MM.1S (cell line): ENCODE measurements at regions not wholly inside any gene's neighbourhood (a gene's known extent, or its start where the extent isn't known, plus 50 kb on each side); places are given as distances from the start of the nearest gene placed in this dataset.

Experiments
- DNase-seq: peaks from one replicate; pipeline ENCODE4 v3.0.0-alpha.2; 2015
- H2AFZ ChIP-seq: fragments of 300-600 bp; sonication (generic); 2 replicates; pipeline ENCODE4 v1.6.0; 2016; ENCODE audit warnings: antibody characterized with exemption, low read length
- H3F3A ChIP-seq: fragments of 300-600 bp; sonication (generic); 2 replicates; pipeline ENCODE4 v1.6.1; 2016; ENCODE audit warnings: mild to moderate bottlenecking, antibody characterized with exemption, low read length, moderate library complexity, mixed read lengths; ENCODE audit not compliant: insufficient read depth
- H3K27ac ChIP-seq: fragments of 300-600 bp; sonication (generic); 2 replicates; pipeline ENCODE4 v1.5.1; 2016; ENCODE audit warnings: mild to moderate bottlenecking, low read length
- H3K27me3 ChIP-seq: fragments of 300-600 bp; sonication (generic); replicated peaks from 2 replicates; pipeline ENCODE4 v1.6.0; 2016; ENCODE audit warnings: low read length; ENCODE audit not compliant: insufficient read depth
- H3K36me3 ChIP-seq: fragments of 300-600 bp; sonication (generic); replicated peaks from 2 replicates; pipeline ENCODE4 v1.6.1; 2016; ENCODE audit warnings: mild to moderate bottlenecking, low read length, mixed read lengths; ENCODE audit not compliant: insufficient read depth
- H3K4me1 ChIP-seq: fragments of 300-600 bp; sonication (generic); 2 replicates; pipeline ENCODE4 v1.6.1; 2016; ENCODE audit warnings: low read length, mixed read lengths
- H3K4me2 ChIP-seq: fragments of 300-600 bp; sonication (generic); 2 replicates; pipeline ENCODE4 v1.6.0; 2016; ENCODE audit warnings: low read depth, low read length
- H3K4me3 ChIP-seq: fragments of 300-600 bp; sonication (generic); 2 replicates; pipeline ENCODE4 v1.5.1; 2016; ENCODE audit warnings: low read length, mixed read lengths
- H3K79me2 ChIP-seq: fragments of 300-600 bp; sonication (generic); 2 replicates; pipeline ENCODE4 v1.6.1; 2016; ENCODE audit warnings: mixed run types, low read length, mixed read lengths
- H3K9ac ChIP-seq: fragments of 300-600 bp; sonication (generic); 2 replicates; pipeline ENCODE4 v1.6.1; 2016; ENCODE audit warnings: low read length, mixed read lengths
- H3K9me2 ChIP-seq: fragments of 300-600 bp; sonication (generic); replicated peaks from 2 replicates; pipeline ENCODE4 v1.6.1; 2016; ENCODE audit warnings: mild to moderate bottlenecking, low read length, mixed read lengths; ENCODE audit not compliant: insufficient read depth
- H3K9me3 ChIP-seq: fragments of 300-600 bp; sonication (generic); replicated peaks from 2 replicates; pipeline ENCODE4 v1.6.1; 2016; ENCODE audit warnings: mild to moderate bottlenecking, low read length, mixed read lengths; ENCODE audit not compliant: insufficient read depth
- H4K20me1 ChIP-seq: fragments of 300-600 bp; sonication (generic); 2 replicates; pipeline ENCODE4 v1.6.1; 2016; ENCODE audit warnings: mild to moderate bottlenecking, low read length, moderate library complexity, mixed read lengths; ENCODE audit not compliant: insufficient read depth
- CTCF ChIP-seq: fragments of 300-600 bp; sonication (generic); IDR thresholded peaks from 2 replicates; pipeline ENCODE4 v1.5.1; 2016; ENCODE audit warnings: antibody characterized with exemption, low read length, mixed read lengths
- EZH2 ChIP-seq: fragments of 300-600 bp; sonication (generic); optimal IDR thresholded peaks from 2 replicates; pipeline ENCODE3; 2017; ENCODE audit warnings: low read depth, mild to moderate bottlenecking, antibody characterized with exemption, low read length, mixed read lengths
- EZH2phosphoT487 ChIP-seq: fragments of 300-600 bp; sonication (generic); IDR thresholded peaks from 2 replicates; pipeline ENCODE4 v1.6.1; 2018; ENCODE audit warnings: antibody characterized with exemption, low read length

DNA sequence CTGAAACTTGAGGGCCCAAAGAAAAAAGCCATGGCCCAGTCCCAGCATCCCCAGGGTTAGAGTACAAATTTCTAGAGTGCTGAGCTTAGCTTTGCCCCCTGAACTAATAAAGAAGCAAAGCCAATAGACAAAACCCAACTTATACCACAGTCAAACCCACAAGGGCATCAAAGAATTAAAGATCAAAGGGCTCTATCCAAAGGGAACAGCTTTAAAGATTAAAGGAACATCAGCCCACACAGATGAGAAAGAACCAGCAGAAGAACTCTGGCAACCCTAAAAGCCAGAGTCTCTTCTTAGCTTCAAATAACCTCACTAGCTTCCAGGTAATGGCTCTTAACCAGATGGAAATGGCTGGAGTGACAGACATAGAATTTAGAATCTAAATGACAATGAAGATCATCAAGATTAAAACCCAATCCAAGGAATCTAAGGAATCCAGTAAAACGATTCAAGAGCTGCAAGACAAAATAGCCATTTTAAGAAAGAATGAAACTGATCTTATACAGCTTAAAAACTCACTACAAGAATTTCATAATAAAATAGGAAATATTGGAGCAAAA is 93.9 kb downstream of the YIPF5 start:
- no peaks in the 10 kb centered on the region for H3K9me3 ChIP-seq
- no peaks in the 10 kb centered on the region for H3F3A ChIP-seq
- H3K4me3 ChIP-seq, result no peak overlapping the region
- H3K9ac ChIP-seq, result no peak overlapping the region
- no peak overlapping the region for H3K4me2 ChIP-seq
- H3K9me2 ChIP-seq, result no peaks in the 10 kb centered on the region
- no peaks in the 10 kb centered on the region for H3K27me3 ChIP-seq
- no peak overlapping the region for H2AFZ ChIP-seq
- no peaks in the 10 kb centered on the region for H3K79me2 ChIP-seq
- no peak for DNase-seq
- no peaks in the 10 kb centered on the region for H3K4me1 ChIP-seq
- H3K36me3 ChIP-seq, result no peaks in the 10 kb centered on the region
- TF ChIP-seq CTCF (no peak), EZH2phosphoT487 (no peak)
- no peak overlapping the region for H3K27ac ChIP-seq
- H4K20me1 ChIP-seq, result no peaks in the 10 kb centered on the region

GRCh38 chr5:144083185-144083584 is 87.3 kb downstream of the YIPF5 start:
- no peaks in the 10 kb centered on the region for H4K20me1 ChIP-seq
- no peak overlapping the region for H3K9ac ChIP-seq
- no peaks in the 10 kb centered on the region for H3K79me2 ChIP-seq
- H3K27ac ChIP-seq, result no peak overlapping the region
- no peaks in the 10 kb centered on the region for H3K9me3 ChIP-seq
- no peaks in the 10 kb centered on the region for H3K9me2 ChIP-seq
- H3K4me2 ChIP-seq, result no peak overlapping the region
- TF ChIP-seq CTCF (no peak), EZH2 (no peak), EZH2phosphoT487 (no peak)
- H3K4me3 ChIP-seq, result no peak overlapping the region
- H3K27me3 ChIP-seq, result no peaks in the 10 kb centered on the region
- H2AFZ ChIP-seq, result no peak overlapping the region
- H3K4me1 ChIP-seq, result no peaks in the 10 kb centered on the region
- no peak for DNase-seq
- H3K36me3 ChIP-seq, result no peaks in the 10 kb centered on the region
- no peaks in the 10 kb centered on the region for H3F3A ChIP-seq

DNA sequence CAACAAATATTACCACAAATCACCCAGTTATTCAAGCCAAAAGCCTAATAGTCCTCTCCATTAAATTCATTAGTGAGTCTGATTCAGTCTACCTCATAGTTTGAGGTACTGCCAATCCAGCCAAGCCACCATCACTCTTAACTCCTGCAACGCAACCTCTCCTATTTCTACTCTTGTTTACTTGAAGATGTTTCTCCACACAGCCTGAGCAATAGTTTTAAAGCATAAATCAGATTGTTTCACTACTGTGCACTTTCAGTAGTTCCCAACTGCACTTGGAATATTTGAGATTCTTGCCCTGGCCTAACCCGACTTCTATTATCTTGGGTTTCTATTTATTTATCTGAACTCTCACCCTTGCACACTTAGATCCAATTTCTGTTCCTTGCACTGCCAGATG is 85.5 kb downstream of the YIPF5 start:
- no peak for DNase-seq

More for the DNA sequence above, 85.5 kb downstream of the YIPF5 start:
- no peak overlapping the region for H3K9ac ChIP-seq
- TF ChIP-seq CTCF (no peak), EZH2 (no peak), EZH2phosphoT487 (no peak)
- H3K27me3 ChIP-seq, result no peaks in the 10 kb centered on the region
- no peaks in the 10 kb centered on the region for H3K36me3 ChIP-seq
- H3K9me3 ChIP-seq, result no peaks in the 10 kb centered on the region
- H3K27ac ChIP-seq, result no peak overlapping the region
- H3K79me2 ChIP-seq, result no peaks in the 10 kb centered on the region
- no peak overlapping the region for H3K4me3 ChIP-seq
- no peaks in the 10 kb centered on the region for H3K4me1 ChIP-seq
- H3K4me2 ChIP-seq, result no peak overlapping the region
- no peaks in the 10 kb centered on the region for H3F3A ChIP-seq
- no peak overlapping the region for H2AFZ ChIP-seq
- H3K9me2 ChIP-seq, result no peaks in the 10 kb centered on the region
- H4K20me1 ChIP-seq, result no peaks in the 10 kb centered on the region
